DMS153 (cell line): ENCODE measurements at regions not wholly inside any gene's neighbourhood (a gene's known extent, or its start where the extent isn't known, plus 50 kb on each side); places are given as distances from the start of the nearest gene placed in this dataset.

Source experiments
- DNase-seq: peaks from one replicate; lab custom pipeline; 2025; lab: John Stamatoyannopoulos, UW

DNA sequence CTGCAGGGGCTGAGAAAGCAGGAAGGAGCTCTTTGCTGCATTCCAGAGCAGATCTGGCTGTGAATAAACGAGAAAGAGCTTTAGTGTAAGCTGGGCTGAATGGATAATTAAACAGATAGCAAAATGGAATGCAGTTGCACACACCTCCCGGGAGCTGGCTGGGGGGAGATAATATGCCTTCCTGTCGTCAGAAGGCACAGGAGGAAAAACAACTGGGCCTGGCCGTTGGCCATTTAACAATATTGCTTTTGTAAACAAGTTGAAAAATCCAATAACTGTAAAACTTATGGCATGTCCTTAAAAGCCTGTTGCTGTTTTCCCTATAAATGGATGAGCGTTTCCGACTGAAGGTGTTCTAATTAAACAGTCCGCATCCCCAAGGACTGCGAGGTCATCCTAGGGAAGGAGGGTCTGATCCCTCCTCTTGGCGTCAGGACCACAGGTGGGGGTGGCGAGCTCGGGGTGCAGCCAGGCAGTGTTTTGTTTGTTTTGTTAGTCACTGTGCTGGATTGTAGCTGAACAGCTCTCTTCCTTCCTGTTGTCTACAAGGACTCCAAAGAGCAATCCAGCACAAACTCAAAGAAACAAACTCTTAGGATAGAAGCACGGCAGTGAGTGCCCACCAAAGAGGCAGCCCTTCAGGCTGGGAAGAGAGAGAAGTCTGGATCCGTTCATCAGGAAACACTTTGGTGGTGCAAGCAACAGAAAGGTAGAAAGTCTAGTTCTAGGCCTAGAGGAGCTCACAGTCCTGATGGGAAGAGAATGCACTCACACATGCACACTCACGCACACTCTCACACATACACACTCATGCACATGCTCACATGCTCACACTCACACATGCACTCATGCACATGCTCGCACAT lies 133.4 kb upstream of the SMAD3 start:
- peak; percentile 0 for DNase-seq

GRCh38 chr15:66932634-66933024 lies 132.8 kb upstream of the SMAD3 start:
- DNase-seq: no peak

DNA sequence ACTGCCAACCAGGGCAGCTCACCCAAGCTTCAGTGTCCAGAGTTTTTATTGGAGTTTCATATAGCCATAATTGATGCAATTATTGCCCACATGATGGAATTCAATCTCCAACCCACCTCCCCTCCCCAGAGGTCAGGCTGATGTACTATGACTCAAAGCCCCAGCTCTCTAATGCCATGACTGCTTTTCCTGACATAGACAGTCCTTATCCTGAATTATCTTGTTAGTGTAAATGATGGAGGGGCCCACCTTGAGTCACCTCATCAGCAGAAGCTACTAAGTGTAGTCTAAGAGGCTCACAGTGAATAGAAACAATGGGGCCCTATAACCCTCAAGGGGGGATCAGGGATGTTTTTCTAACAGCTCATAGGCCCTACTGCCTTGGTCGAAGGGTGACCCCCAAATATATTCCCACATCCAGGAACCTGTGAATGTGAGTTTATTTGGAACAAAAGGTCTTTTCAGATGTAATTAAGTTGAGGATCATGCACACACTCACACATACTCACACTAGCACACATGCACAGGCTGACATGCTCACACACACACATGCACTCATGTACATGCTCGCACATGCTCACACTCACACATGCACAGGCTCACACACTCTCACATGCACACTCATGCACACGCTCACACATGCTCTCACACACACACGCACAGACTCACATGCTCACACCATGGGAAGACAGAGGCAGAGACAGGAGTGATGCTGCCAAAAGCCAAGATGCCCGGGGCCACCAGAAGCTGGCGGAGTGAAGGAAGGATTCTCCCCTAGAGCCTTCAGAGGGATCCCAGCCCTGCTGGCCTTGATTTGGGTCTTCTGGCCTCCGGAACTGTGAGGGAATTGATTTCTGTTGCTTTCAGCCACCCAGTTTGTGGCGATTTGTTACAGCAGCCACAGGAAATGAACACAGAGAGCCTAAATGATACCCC lies 131.2 kb upstream of the SMAD3 start:
- no peak for DNase-seq

- no peak for DNase-seq
Observed at GRCh38 chr15:66934868-66935520, 130.4 kb upstream of the SMAD3 start.

- no peak for DNase-seq
Observed at GRCh38 chr15:66935688-66936087, 129.7 kb upstream of the SMAD3 start.

- DNase-seq: no peak
Observed at GRCh38 chr15:66936109-66936860, 129.1 kb upstream of the SMAD3 start.

GRCh38 chr15:66936861-66937582 lies 128.4 kb upstream of the SMAD3 start:
- DNase-seq: no peak

GRCh38 chr15:66937588-66937987 lies 127.8 kb upstream of the SMAD3 start:
- no peak for DNase-seq

DNA sequence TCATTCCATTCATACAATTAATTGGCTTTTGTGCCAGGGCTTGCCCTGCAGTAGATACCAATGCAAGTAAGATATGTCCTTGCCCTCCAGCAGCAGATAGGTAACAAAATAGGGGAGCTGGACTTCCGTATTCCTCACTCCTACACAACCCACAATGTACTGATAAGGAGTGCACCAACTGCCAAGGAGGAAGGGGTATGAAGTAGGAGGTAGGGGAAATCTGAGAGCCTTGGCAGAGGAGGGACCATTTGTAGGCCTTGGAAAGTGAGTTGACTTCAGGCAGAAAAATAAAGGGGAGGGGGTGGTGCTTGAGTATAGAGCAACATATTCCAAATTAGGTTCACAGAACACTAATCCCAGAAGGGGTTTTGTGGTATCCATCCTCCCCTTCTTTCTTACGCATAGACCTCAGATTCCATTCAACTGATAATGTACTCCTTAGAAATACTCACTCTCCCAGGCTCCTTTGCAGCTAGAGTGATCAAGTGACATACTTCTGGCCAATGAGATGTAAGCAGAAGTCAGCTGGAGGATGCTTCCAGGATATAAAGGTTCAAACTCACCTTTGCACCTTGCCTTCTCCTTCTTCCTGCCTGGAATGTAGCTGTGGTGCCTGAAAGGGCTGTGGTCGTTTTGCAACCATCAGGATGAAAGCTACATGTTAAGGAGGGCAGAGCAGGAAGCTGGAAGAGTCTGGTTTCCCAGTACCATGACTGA lies 127.1 kb upstream of the SMAD3 start:
- no peak for DNase-seq

DNA sequence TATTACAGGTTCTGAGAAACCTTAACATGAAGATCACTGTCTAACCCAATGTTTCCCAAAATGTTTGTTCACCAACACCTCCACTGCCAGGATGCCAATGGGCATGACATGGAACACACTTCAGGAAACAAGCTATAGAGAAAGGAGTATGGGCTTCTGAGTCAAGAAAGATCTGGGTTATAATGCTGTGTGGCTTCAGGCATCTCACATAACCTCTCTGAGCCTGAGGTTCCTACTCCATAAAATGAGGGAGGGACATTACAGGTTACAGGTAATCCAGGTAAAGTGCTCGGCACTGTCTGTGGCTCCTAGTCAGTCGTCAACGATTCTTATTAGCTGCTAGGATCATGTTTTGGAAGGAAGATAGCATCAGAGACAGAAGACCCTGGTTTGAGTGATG lies 126.4 kb upstream of the SMAD3 start:
- no peak for DNase-seq

GRCh38 chr15:66939451-66940023 lies 125.9 kb upstream of the SMAD3 start:
- DNase-seq: no peak

DNA sequence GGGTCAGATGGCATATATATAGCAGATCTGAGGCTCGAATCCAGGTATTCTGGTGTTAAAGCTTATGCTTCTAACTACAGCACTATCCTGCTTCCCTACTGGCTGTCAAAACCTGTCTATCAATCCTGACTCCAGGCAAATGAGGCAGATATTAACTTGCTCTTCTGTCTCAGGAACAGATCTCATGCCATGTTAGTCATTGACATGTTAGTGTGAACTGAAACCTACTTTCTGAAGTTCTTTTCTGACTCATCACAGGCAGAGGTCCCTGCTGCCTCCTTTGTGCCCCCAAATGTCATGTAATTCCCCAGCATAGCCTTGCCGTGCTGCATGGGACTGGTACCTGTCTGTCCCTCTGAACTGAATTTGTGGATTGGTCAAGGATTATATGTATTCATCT lies 125.0 kb upstream of the SMAD3 start:
- DNase-seq: no peak

DNA sequence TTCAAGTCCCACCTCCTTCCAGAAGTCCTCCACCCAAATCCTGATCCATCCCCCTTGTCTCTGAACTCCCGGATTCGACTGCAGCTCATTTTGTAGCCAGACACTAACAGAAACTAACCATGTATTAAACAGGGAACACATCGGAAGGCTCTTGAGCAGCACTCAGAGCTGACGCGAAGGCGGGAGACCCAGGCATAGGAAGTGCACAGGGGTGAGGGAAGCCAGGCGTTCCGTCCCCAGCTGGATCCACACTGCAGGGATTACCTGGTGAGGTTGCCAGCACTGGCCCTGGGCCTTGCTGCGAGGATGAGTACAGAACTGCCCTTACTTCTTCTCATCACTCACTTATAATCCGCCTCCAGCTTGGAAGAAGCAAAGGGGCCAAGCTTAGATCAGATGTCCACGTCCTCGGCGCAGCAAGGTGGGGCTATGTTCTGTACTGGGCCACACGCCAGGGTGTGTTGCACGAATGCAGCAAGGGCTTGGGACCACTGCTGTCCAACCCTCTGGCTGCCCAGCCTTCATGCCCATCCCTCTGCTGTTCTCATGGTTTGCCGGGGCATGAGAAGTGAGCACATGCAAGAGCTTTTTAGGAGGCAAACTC lies 124.2 kb upstream of the SMAD3 start:
- DNase-seq: no peak

GRCh38 chr15:66941791-66942190 lies 123.6 kb upstream of the SMAD3 start:
- DNase-seq: no peak

- DNase-seq: no peak
Observed at GRCh38 chr15:66942649-66943390, 122.6 kb upstream of the SMAD3 start.

- DNase-seq: peak; percentile 32
Observed at GRCh38 chr15:66943456-66944095, 121.8 kb upstream of the SMAD3 start.

DNA sequence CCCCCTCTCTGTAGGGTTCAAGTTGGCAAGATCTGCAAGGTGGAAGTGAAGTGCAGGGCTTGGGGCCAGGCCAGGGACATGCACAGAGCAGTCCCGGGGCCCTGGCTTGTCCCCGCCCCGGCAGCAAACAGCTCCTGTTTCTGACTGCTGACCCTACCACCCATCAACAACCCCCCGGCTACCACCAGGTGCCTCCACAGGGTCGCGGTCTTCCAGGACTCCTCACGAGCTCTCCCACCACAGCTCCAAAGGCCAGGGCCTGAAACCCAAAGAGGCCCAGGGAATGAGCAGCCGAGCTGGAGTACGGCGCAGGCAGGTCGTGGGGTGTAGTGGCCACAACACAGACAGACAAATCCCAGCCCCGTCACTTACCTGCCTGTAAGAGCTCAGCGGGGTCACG lies 121.3 kb upstream of the SMAD3 start:
- DNase-seq: no peak

DNA sequence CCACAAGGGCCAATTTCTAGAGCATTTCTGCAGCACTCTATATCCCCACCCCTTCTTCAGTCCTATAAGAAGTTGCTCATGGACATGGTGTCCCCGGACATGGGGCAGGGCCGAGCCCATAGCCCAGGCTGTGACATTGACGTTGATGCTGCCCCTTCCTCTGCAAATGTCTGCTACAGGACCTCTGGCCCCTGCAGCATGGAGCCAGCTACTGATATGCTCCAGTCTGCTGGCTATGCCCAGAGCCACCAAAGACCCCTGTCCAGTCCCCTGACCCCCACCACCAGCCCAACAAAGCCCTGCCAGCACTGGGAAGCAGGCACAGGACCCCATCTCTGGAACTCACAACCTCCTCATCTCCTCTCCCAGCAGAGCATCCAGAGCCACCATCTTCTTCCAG lies 120.1 kb upstream of the SMAD3 start:
- DNase-seq: no peak
